ENCODE measurements at regions not wholly inside any gene's neighbourhood (a gene's known extent, or its start where the extent isn't known, plus 50 kb on each side); places are given as distances from the start of the nearest gene placed in this dataset.

DNA sequence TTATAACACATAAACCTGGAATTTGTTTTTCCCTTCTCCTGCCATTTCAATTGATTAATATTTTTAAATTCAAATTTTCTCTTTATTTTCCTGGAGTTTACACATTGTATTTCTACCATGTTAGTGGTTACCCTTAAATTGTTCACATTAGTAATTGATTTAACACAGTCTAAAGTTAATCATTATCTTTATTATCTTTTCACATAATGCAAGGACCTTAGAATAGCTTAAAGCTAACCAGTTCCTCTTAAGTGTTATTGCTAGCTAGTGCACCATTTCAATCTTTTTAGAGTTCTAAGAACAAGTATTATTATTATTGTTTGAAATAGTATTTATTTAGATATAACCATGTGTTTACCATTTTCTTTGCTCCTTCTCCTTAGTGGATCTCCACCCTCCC, 251.2 kb upstream of the FBXL7 start:
- TF ChIP-seq POLR2A (IDR thresholded peaks at IDR 0.05) (no peak), POLR2AphosphoS5 (IDR thresholded peaks at IDR 0.05) (no peak)
- TF ChIP-seq, protein P1, sequence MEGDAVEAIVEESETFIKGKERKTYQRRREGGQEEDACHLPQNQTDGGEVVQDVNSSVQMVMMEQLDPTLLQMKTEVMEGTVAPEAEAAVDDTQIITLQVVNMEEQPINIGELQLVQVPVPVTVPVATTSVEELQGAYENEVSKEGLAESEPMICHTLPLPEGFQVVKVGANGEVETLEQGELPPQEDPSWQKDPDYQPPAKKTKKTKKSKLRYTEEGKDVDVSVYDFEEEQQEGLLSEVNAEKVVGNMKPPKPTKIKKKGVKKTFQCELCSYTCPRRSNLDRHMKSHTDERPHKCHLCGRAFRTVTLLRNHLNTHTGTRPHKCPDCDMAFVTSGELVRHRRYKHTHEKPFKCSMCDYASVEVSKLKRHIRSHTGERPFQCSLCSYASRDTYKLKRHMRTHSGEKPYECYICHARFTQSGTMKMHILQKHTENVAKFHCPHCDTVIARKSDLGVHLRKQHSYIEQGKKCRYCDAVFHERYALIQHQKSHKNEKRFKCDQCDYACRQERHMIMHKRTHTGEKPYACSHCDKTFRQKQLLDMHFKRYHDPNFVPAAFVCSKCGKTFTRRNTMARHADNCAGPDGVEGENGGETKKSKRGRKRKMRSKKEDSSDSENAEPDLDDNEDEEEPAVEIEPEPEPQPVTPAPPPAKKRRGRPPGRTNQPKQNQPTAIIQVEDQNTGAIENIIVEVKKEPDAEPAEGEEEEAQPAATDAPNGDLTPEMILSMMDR (IDR thresholded peaks at IDR 0.05 in 8 of 11, conservative IDR thresholded peaks at IDR 0.05 in 3 of 11) = no peak
- H3K27ac ChIP-seq = no peak overlapping the region
- DNase-seq = no peak
- H3K27me3 ChIP-seq (replicated peaks in 1 of 7) = no peaks in the 10 kb centered on the region
- H3K9me3 ChIP-seq = peaks cover 6 to 34% (median 27%) of the 10 kb centered on the region in 8 donors
- intact Hi-C loops (cut with DNase I; ENCODE audit: low total_unique reads) = no loop called here
- no peaks in the 10 kb centered on the region for H3K4me1 ChIP-seq
- H3K36me3 ChIP-seq = no peaks in the 10 kb centered on the region
- no peak overlapping the region for H3K4me3 ChIP-seq

- no peaks in the 10 kb centered on the region for H3K4me1 ChIP-seq
- H3K27ac ChIP-seq = no peak overlapping the region
- DNase-seq = no peak
- 70 to 95% (median 83%) methylated on average over 1 of the region's 1 CpG for WGBS, 5 donors
- H3K9me3 ChIP-seq = peaks cover 6 to 42% (median 32%) of the 10 kb centered on the region in 8 donors
- no peak overlapping the region for H3K4me3 ChIP-seq
- H3K27me3 ChIP-seq (replicated peaks in 1 of 7) = no peaks in the 10 kb centered on the region
- intact Hi-C loops (cut with DNase I; ENCODE audit: low total_unique reads) = no loop called here
- no peak for TF ChIP-seq POLR2A (IDR thresholded peaks at IDR 0.05)
- TF ChIP-seq POLR2AphosphoS5 (IDR thresholded peaks at IDR 0.05) = no peak
- TF ChIP-seq, protein P1 (IDR thresholded peaks at IDR 0.05 in 8 of 11, conservative IDR thresholded peaks at IDR 0.05 in 3 of 11) = no peak
- H3K36me3 ChIP-seq = no peaks in the 10 kb centered on the region
These were observed 254.1 kb upstream of the FBXL7 start for GRCh38 chr5:15245913-15246312.

DNA sequence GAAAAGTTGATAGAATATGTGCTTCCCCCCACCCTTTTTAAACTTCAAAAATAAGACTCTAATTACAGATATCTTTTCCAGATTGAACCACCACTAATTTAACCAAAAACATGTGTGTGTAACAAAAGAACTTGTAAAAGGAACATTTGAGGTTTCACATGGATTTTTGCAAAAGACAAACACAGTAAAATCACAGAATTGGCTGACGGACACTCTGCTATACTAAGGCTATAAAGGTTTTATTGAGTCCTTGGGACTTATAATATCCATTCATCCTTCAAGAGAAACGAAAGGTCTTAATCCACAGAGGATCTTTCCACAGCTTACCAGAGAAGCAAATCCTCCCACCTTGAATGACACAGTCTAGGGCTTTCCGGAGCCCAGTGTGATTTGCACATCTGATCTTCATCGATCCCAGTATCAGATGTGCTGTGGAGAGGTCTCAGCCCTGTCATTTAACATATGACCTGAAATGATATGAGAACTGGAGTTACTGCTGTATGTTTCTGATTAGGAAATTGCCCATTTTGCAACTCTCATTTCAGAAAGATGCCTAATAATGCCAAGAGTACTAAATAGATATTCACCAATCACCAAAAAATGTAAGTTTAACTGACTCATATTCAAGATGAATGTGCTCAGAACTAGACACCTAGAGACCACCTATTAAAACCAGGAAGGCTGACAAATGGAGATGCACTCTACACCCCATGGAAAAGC, 256.5 kb upstream of the FBXL7 start:
- H3K4me3 ChIP-seq = no peak overlapping the region
- TF ChIP-seq POLR2AphosphoS5 (IDR thresholded peaks at IDR 0.05) = no peak
- TF ChIP-seq, protein P1 (IDR thresholded peaks at IDR 0.05 in 8 of 11, conservative IDR thresholded peaks at IDR 0.05 in 3 of 11) = no peak
- no peak for TF ChIP-seq POLR2A (IDR thresholded peaks at IDR 0.05)
- peaks cover 6 to 62% (median 44%) of the 10 kb centered on the region in 8 donors for H3K9me3 ChIP-seq
- H3K36me3 ChIP-seq = no peaks in the 10 kb centered on the region
- H3K4me1 ChIP-seq = no peaks in the 10 kb centered on the region
- H3K27ac ChIP-seq = no peak overlapping the region
- DNase-seq = no peak
- intact Hi-C loops (cut with DNase I; ENCODE audit: low total_unique reads) = no loop called here
- no peaks in the 10 kb centered on the region for H3K27me3 ChIP-seq (replicated peaks in 1 of 7)
- WGBS, 5 donors = 78 to 90% (median 83%) methylated on average over 4 of the region's 4 CpGs

DNA sequence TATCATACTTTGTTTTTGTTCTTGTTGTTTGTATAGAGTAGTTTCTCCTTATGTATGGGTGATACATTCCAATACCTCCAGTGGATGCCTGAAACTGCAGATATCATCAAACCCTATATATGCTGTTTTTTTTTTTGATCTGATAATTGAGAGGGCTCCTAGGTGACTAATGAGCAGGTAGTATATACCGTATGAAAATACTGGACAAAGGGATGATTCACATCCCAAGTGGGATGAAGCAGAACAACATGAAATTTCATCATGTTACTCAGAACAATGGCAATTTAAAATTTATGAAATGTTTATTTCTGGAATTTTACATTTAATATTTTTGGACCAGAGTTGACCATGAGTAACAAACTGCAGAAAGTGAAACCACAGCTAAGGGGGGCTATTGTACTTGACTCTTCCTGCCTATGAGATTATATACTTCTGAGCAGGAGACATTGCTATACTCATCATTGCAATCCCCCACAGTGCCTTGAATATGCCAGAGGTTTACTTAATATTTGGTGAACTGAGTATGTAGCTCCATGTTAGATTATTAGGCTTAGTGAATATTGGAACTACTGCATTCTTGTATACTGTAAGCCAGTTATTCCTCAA, 258.7 kb upstream of the FBXL7 start:
- H3K4me3 ChIP-seq = no peak overlapping the region
- DNase-seq = no peak
- TF ChIP-seq, protein P1 (IDR thresholded peaks at IDR 0.05 in 8 of 11, conservative IDR thresholded peaks at IDR 0.05 in 3 of 11) = no peak
- TF ChIP-seq POLR2AphosphoS5 (IDR thresholded peaks at IDR 0.05) (no peak), POLR2A (IDR thresholded peaks at IDR 0.05) (no peak)
- H3K27me3 ChIP-seq (replicated peaks in 1 of 7) = no peaks in the 10 kb centered on the region
- H3K36me3 ChIP-seq = no peaks in the 10 kb centered on the region
- 86 to 92% (median 87%) methylated on average over 1 of the region's 1 CpG for WGBS, 5 donors
- no peak overlapping the region for H3K27ac ChIP-seq
- no peaks in the 10 kb centered on the region for H3K4me1 ChIP-seq
- peaks cover 5 to 53% (median 34%) of the 10 kb centered on the region in 8 donors for H3K9me3 ChIP-seq
- intact Hi-C loops (cut with DNase I; ENCODE audit: low total_unique reads) = no loop called here

All from spleen (tissue), 11 donors.